GM23338 (cell line): ENCODE measurements at regions not wholly inside any gene's neighbourhood (a gene's known extent, or its start where the extent isn't known, plus 50 kb on each side); places are given as distances from the start of the nearest gene placed in this dataset.

Source experiments
- ATAC-seq: fragments of 200-7000 bp; cut with Tn5 transposase; 3 replicates; pipeline ENCODE4 v1.9.1; 2020
- DNase-seq: peaks from one replicate; pipeline ENCODE4 v3.0.0-alpha.2; 2015; ENCODE audit warnings: low spot score
- H2AFZ ChIP-seq: fragments of 200-600 bp; sonication (generic); 2 replicates; pipeline ENCODE4 v1.8.0; 2016; ENCODE audit warnings: antibody characterized with exemption, mild to moderate bottlenecking, moderate library complexity
- H3F3A ChIP-seq: fragments of 200-600 bp; sonication (generic); replicated peaks from 2 replicates; pipeline ENCODE4 v1.8.0; 2017; ENCODE audit warnings: antibody characterized with exemption, mixed run types, low read depth
- H3K27ac ChIP-seq: fragments of 200-600 bp; sonication (generic); 2 replicates; pipeline ENCODE4 v1.6.1; 2016; ENCODE audit warnings: low read depth
- H3K27me3 ChIP-seq: fragments of 200-600 bp; sonication (generic); 2 replicates; pipeline ENCODE4 v1.8.0; 2016; ENCODE audit warnings: mild to moderate bottlenecking, mixed run types, moderate library complexity; ENCODE audit not compliant: insufficient read depth
- H3K36me3 ChIP-seq: fragments of 200-600 bp; sonication (generic); 2 replicates; pipeline ENCODE4 v1.8.0; 2016; ENCODE audit warnings: mild to moderate bottlenecking; ENCODE audit not compliant: insufficient read depth
- H3K4me1 ChIP-seq: fragments of 200-600 bp; sonication (generic); 2 replicates; pipeline ENCODE4 v1.8.0; 2016; ENCODE audit warnings: mild to moderate bottlenecking, moderate library complexity; ENCODE audit not compliant: insufficient read depth
- H3K4me2 ChIP-seq: fragments of 200-600 bp; sonication (generic); 2 replicates; pipeline ENCODE4 v1.7.1; 2017; ENCODE audit warnings: mixed run types
- H3K4me3 ChIP-seq: fragments of 200-600 bp; sonication (generic); 2 replicates; pipeline ENCODE4 v1.6.1; 2016; ENCODE audit warnings: mixed run types
- H3K79me2 ChIP-seq: fragments of 200-600 bp; sonication (generic); replicated peaks from 2 replicates; pipeline ENCODE4 v1.8.0; 2017; ENCODE audit warnings: mild to moderate bottlenecking; ENCODE audit not compliant: insufficient read depth
- H3K9me2 ChIP-seq: fragments of 200-600 bp; sonication (generic); 2 replicates; pipeline ENCODE4 v1.8.0; 2017; ENCODE audit not compliant: insufficient read depth
- H4K20me1 ChIP-seq: fragments of 200-600 bp; sonication (generic); replicated peaks from 2 replicates; pipeline ENCODE4 v1.8.0; 2017; ENCODE audit warnings: mild to moderate bottlenecking; ENCODE audit not compliant: insufficient read depth
- H3K27ac Mint-ChIP-seq: 2 replicates; pipeline ENCODE4 v1.8.0; 2020; ENCODE audit warnings: inconsistent platforms, mild to moderate bottlenecking, moderate library complexity, mixed read lengths
- H3K27me3 Mint-ChIP-seq: 3 replicates; pipeline ENCODE4 v1.8.0; 2022; ENCODE audit warnings: low read depth, mild to moderate bottlenecking, moderate library complexity, mixed read lengths, inconsistent platforms; ENCODE audit not compliant: insufficient read depth, poor library complexity
- H3K36me3 Mint-ChIP-seq: 3 replicates; pipeline ENCODE4 v1.8.0; 2021; ENCODE audit warnings: low read depth, mild to moderate bottlenecking, inconsistent platforms, moderate library complexity, mixed read lengths
- H3K4me1 Mint-ChIP-seq: 3 replicates; pipeline ENCODE4 v1.8.0; 2020; ENCODE audit warnings: mild to moderate bottlenecking, inconsistent platforms, mixed read lengths
- H3K4me3 Mint-ChIP-seq: 3 replicates; pipeline ENCODE4 v1.8.0; 2021; ENCODE audit warnings: moderate library complexity, mild to moderate bottlenecking, inconsistent platforms, mixed read lengths
- H3K9me3 Mint-ChIP-seq: 3 replicates; pipeline ENCODE4 v1.8.0; 2020; ENCODE audit warnings: moderate library complexity, mild to moderate bottlenecking, inconsistent platforms, mixed read lengths
- CREB1 ChIP-seq: fragments of 250-450 bp; sonication (Bioruptor Pico); IDR thresholded peaks from 2 replicates; pipeline ENCODE4 v1.5.0; 2020; ENCODE audit warnings: low read depth, mild to moderate bottlenecking, moderate library complexity
- EZH2 ChIP-seq: fragments of 200-600 bp; sonication (generic); IDR thresholded peaks from one replicate; pipeline ENCODE4 v1.8.0; 2017; ENCODE audit warnings: antibody characterized with exemption, mild to moderate bottlenecking, low read depth; ENCODE audit not compliant: unreplicated experiment
- EZH2phosphoT487 ChIP-seq: fragments of 200-600 bp; sonication (generic); IDR thresholded peaks from one replicate; pipeline ENCODE4 v1.8.1; 2018; ENCODE audit warnings: antibody characterized with exemption; ENCODE audit not compliant: unreplicated experiment
- JUNB ChIP-seq: IDR thresholded peaks from one replicate; pipeline ENCODE4 v1.6.1; 2016; ENCODE audit warnings: antibody characterized with exemption; ENCODE audit not compliant: unreplicated experiment
- NANOG ChIP-seq: IDR thresholded peaks from 2 replicates; pipeline ENCODE4 v1.6.1; 2016; ENCODE audit warnings: antibody characterized with exemption, borderline replicate concordance
- POLR2AphosphoS5 ChIP-seq: IDR thresholded peaks from 2 replicates; pipeline ENCODE4 v1.6.1; 2016; ENCODE audit warnings: antibody characterized with exemption, low read depth
- STAT1 ChIP-seq: IDR thresholded peaks from one replicate; pipeline ENCODE4 v1.6.1; 2016; ENCODE audit warnings: antibody characterized with exemption; ENCODE audit not compliant: unreplicated experiment
- ZNF114 ChIP-seq: fragments of 250-450 bp; sonication (Bioruptor Pico); IDR thresholded peaks from 2 replicates; pipeline ENCODE4 v1.5.0; 2020; ENCODE audit warnings: mild to moderate bottlenecking, moderate library complexity
- ZNF331 ChIP-seq: fragments of 250-450 bp; sonication (Bioruptor Pico); IDR thresholded peaks from 2 replicates; pipeline ENCODE4 v1.5.0; 2020; ENCODE audit warnings: low read depth, mild to moderate bottlenecking, moderate library complexity
- TF ChIP-seq, protein P1 (sequence below): fragments of 250-450 bp; sonication (Bioruptor Pico); IDR thresholded peaks from 2 replicates; pipeline ENCODE4 v1.5.0; 2020; ENCODE audit warnings: mild to moderate bottlenecking, moderate library complexity
- TF ChIP-seq, protein P2 (sequence below): IDR thresholded peaks from one replicate; pipeline ENCODE4 v1.6.1; 2018; ENCODE audit warnings: antibody characterized with exemption; ENCODE audit not compliant: unreplicated experiment
- TF ChIP-seq, protein P3 (sequence below), 2 experiments: fragments of 200-600 bp in 1 of 2; sonication (generic) in 1 of 2; conservative IDR thresholded peaks; 2 replicates each; pipeline versions ENCODE4 v1.5.1 to v1.6.1; 2016 to 2017; ENCODE audit warnings: antibody characterized with exemption in 2 of 2, low read depth in 2 of 2, mild to moderate bottlenecking in 2 of 2, moderate library complexity in 1 of 2
- TF ChIP-seq, protein P4 (sequence below): IDR thresholded peaks from 2 replicates; pipeline ENCODE4 v1.6.1; 2016; ENCODE audit warnings: antibody characterized with exemption

DNA sequence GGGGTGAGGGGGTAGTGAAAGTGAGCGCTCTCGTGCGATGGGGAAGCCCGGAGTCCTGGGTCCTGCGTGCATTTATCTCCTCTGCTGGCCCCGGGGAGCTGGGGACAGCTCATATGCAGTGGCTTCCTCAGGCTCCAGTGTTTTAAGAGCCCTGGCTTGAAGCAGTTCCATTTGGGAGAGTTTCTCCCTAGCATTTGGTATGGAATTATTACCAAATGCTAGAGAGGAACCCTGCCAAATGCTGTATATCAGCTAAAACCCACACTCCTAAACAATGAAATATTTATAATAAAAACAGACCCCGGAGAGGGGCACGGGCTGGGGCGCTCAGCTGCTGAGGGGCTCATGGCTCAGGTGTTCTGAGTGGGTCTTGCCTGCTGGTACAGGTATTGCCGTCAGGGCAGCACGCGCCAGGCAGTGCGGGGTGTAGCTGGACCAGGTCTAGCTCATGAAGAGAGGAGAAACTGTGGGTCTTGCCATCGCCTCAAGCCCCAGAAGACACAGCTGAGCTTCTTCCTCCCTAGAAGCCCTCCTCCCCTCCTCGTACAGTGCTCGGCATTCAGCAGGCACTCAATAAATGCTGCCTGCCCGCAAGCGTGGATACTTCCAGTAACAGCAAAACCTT, 163.6 kb upstream of the ZNF536 start:
- H3K27ac Mint-ChIP-seq, result no peak overlapping the region
- no peaks in the 10 kb centered on the region for H3K36me3 ChIP-seq
- H3K4me1 ChIP-seq, result no peaks in the 10 kb centered on the region
- TF ChIP-seq ZNF114 (no peak), ZNF331 (CRISPR knock-in tag) (no peak), JUNB (no peak), EZH2 (no peak), POLR2AphosphoS5 (no peak), CREB1 (CRISPR knock-in tag) (no peak), STAT1 (no peak), NANOG (no peak), EZH2phosphoT487 (no peak)
- TF ChIP-seq, protein P1, sequence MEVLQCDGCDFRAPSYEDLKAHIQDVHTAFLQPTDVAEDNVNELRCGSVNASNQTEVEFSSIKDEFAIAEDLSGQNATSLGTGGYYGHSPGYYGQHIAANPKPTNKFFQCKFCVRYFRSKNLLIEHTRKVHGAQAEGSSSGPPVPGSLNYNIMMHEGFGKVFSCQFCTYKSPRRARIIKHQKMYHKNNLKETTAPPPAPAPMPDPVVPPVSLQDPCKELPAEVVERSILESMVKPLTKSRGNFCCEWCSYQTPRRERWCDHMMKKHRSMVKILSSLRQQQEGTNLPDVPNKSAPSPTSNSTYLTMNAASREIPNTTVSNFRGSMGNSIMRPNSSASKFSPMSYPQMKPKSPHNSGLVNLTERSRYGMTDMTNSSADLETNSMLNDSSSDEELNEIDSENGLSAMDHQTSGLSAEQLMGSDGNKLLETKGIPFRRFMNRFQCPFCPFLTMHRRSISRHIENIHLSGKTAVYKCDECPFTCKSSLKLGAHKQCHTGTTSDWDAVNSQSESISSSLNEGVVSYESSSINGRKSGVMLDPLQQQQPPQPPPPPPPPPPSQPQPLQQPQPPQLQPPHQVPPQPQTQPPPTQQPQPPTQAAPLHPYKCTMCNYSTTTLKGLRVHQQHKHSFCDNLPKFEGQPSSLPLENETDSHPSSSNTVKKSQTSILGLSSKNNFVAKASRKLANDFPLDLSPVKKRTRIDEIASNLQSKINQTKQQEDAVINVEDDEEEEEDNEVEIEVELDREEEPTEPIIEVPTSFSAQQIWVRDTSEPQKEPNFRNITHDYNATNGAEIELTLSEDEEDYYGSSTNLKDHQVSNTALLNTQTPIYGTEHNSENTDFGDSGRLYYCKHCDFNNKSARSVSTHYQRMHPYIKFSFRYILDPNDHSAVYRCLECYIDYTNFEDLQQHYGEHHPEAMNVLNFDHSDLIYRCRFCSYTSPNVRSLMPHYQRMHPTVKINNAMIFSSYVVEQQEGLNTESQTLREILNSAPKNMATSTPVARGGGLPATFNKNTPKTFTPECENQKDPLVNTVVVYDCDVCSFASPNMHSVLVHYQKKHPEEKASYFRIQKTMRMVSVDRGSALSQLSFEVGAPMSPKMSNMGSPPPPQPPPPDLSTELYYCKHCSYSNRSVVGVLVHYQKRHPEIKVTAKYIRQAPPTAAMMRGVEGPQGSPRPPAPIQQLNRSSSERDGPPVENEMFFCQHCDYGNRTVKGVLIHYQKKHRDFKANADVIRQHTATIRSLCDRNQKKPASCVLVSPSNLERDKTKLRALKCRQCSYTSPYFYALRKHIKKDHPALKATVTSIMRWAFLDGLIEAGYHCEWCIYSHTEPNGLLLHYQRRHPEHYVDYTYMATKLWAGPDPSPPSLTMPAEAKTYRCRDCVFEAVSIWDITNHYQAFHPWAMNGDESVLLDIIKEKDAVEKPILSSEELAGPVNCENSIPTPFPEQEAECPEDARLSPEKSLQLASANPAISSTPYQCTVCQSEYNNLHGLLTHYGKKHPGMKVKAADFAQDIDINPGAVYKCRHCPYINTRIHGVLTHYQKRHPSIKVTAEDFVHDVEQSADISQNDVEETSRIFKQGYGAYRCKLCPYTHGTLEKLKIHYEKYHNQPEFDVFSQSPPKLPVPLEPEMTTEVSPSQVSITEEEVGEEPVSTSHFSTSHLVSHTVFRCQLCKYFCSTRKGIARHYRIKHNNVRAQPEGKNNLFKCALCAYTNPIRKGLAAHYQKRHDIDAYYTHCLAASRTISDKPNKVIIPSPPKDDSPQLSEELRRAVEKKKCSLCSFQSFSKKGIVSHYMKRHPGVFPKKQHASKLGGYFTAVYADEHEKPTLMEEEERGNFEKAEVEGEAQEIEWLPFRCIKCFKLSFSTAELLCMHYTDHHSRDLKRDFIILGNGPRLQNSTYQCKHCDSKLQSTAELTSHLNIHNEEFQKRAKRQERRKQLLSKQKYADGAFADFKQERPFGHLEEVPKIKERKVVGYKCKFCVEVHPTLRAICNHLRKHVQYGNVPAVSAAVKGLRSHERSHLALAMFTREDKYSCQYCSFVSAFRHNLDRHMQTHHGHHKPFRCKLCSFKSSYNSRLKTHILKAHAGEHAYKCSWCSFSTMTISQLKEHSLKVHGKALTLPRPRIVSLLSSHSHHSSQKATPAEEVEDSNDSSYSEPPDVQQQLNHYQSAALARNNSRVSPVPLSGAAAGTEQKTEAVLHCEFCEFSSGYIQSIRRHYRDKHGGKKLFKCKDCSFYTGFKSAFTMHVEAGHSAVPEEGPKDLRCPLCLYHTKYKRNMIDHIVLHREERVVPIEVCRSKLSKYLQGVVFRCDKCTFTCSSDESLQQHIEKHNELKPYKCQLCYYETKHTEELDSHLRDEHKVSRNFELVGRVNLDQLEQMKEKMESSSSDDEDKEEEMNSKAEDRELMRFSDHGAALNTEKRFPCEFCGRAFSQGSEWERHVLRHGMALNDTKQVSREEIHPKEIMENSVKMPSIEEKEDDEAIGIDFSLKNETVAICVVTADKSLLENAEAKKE (CRISPR knock-in tag), result no peak
- TF ChIP-seq, protein P2, sequence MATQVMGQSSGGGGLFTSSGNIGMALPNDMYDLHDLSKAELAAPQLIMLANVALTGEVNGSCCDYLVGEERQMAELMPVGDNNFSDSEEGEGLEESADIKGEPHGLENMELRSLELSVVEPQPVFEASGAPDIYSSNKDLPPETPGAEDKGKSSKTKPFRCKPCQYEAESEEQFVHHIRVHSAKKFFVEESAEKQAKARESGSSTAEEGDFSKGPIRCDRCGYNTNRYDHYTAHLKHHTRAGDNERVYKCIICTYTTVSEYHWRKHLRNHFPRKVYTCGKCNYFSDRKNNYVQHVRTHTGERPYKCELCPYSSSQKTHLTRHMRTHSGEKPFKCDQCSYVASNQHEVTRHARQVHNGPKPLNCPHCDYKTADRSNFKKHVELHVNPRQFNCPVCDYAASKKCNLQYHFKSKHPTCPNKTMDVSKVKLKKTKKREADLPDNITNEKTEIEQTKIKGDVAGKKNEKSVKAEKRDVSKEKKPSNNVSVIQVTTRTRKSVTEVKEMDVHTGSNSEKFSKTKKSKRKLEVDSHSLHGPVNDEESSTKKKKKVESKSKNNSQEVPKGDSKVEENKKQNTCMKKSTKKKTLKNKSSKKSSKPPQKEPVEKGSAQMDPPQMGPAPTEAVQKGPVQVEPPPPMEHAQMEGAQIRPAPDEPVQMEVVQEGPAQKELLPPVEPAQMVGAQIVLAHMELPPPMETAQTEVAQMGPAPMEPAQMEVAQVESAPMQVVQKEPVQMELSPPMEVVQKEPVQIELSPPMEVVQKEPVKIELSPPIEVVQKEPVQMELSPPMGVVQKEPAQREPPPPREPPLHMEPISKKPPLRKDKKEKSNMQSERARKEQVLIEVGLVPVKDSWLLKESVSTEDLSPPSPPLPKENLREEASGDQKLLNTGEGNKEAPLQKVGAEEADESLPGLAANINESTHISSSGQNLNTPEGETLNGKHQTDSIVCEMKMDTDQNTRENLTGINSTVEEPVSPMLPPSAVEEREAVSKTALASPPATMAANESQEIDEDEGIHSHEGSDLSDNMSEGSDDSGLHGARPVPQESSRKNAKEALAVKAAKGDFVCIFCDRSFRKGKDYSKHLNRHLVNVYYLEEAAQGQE, result no peak
- TF ChIP-seq, protein P3, sequence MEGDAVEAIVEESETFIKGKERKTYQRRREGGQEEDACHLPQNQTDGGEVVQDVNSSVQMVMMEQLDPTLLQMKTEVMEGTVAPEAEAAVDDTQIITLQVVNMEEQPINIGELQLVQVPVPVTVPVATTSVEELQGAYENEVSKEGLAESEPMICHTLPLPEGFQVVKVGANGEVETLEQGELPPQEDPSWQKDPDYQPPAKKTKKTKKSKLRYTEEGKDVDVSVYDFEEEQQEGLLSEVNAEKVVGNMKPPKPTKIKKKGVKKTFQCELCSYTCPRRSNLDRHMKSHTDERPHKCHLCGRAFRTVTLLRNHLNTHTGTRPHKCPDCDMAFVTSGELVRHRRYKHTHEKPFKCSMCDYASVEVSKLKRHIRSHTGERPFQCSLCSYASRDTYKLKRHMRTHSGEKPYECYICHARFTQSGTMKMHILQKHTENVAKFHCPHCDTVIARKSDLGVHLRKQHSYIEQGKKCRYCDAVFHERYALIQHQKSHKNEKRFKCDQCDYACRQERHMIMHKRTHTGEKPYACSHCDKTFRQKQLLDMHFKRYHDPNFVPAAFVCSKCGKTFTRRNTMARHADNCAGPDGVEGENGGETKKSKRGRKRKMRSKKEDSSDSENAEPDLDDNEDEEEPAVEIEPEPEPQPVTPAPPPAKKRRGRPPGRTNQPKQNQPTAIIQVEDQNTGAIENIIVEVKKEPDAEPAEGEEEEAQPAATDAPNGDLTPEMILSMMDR (conservative IDR thresholded peaks at IDR 0.05; ENCODE audit: low read depth in 2 of 2), result no peak
- TF ChIP-seq, protein P4, sequence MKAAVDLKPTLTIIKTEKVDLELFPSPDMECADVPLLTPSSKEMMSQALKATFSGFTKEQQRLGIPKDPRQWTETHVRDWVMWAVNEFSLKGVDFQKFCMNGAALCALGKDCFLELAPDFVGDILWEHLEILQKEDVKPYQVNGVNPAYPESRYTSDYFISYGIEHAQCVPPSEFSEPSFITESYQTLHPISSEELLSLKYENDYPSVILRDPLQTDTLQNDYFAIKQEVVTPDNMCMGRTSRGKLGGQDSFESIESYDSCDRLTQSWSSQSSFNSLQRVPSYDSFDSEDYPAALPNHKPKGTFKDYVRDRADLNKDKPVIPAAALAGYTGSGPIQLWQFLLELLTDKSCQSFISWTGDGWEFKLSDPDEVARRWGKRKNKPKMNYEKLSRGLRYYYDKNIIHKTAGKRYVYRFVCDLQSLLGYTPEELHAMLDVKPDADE, result no peak
- no peak overlapping the region for H3K4me2 ChIP-seq
- no peak overlapping the region for H3K27ac ChIP-seq
- no peak overlapping the region for H3K4me3 Mint-ChIP-seq
- no peaks in the 10 kb centered on the region for H3K27me3 ChIP-seq
- no peak overlapping the region for H3K4me3 ChIP-seq
- H3K4me1 Mint-ChIP-seq, result no peaks in the 10 kb centered on the region
- no peak overlapping the region for H2AFZ ChIP-seq
- no peaks in the 10 kb centered on the region for H3K79me2 ChIP-seq
- H3K27me3 Mint-ChIP-seq, result peaks cover 9% of the 10 kb centered on the region
- DNase-seq, result no peak
- no peak for ATAC-seq
- no peaks in the 10 kb centered on the region for H3F3A ChIP-seq
- no peaks in the 10 kb centered on the region for H4K20me1 ChIP-seq
- no peaks in the 10 kb centered on the region for H3K9me3 Mint-ChIP-seq
- H3K36me3 Mint-ChIP-seq, result no peaks in the 10 kb centered on the region; the same call in 2 of the 3 replicates
- H3K9me2 ChIP-seq, result no peaks in the 10 kb centered on the region
